GM06990 (cell line): ENCODE measurements at regions not wholly inside any gene's neighbourhood (a gene's known extent, or its start where the extent isn't known, plus 50 kb on each side); places are given as distances from the start of the nearest gene placed in this dataset.

Source experiments
- DNase-seq: peaks from one replicate; pipeline ENCODE4 v3.0.0-alpha.2; 2011; ENCODE audit not compliant: insufficient read length; ENCODE audit errors: extremely low read depth
- H3K27me3 ChIP-seq: replicated peaks from 2 replicates; pipeline ENCODE4 v1.6.0; 2011; ENCODE audit warnings: low read length; ENCODE audit not compliant: control insufficient read depth, insufficient read depth
- H3K36me3 ChIP-seq: 2 replicates; pipeline ENCODE4 v1.5.1; 2011; ENCODE audit warnings: low read length; ENCODE audit not compliant: control insufficient read depth, insufficient read depth
- H3K4me3 ChIP-seq: replicated peaks from 2 replicates; pipeline ENCODE4 v1.5.1; 2011; ENCODE audit warnings: low read depth, mild to moderate bottlenecking, control low read depth, low read length
- CTCF ChIP-seq: IDR thresholded peaks from 2 replicates; pipeline ENCODE4 v1.5.1; 2011; ENCODE audit warnings: low read length, control low read depth, mild to moderate bottlenecking, inconsistent platforms; ENCODE audit not compliant: insufficient read depth, poor library complexity, severe bottlenecking

- no peak overlapping the region for H3K4me3 ChIP-seq
- no peak for DNase-seq
- no peaks in the 10 kb centered on the region for H3K36me3 ChIP-seq
- no peak for TF ChIP-seq CTCF
- no peaks in the 10 kb centered on the region for H3K27me3 ChIP-seq
Observed at GRCh38 chr10:10927608-10928007, 90.1 kb upstream of the CELF2 start.

- no peak for DNase-seq
- H3K36me3 ChIP-seq = no peaks in the 10 kb centered on the region
- H3K27me3 ChIP-seq = no peaks in the 10 kb centered on the region
- peak; percentile 12 for TF ChIP-seq CTCF
- H3K4me3 ChIP-seq = no peak overlapping the region
Observed at GRCh38 chr10:10930979-10931743, 86.5 kb upstream of the CELF2 start.

GRCh38 chr10:10935032-10935431 lies 82.6 kb upstream of the CELF2 start:
- no peak overlapping the region for H3K4me3 ChIP-seq
- H3K36me3 ChIP-seq = no peaks in the 10 kb centered on the region
- TF ChIP-seq CTCF = no peak
- no peaks in the 10 kb centered on the region for H3K27me3 ChIP-seq
- DNase-seq = no peak

- Histone ChIP-seq H3K4me3 (no peak overlapping the region), H3K27me3 (no peaks in the 10 kb centered on the region), H3K36me3 (no peaks in the 10 kb centered on the region)
- TF ChIP-seq CTCF = no peak
- no peak for DNase-seq
Observed at GRCh38 chr10:10938676-10939075, 79.0 kb upstream of the CELF2 start.

- Histone ChIP-seq H3K27me3 (no peaks in the 10 kb centered on the region), H3K4me3 (no peak overlapping the region), H3K36me3 (no peaks in the 10 kb centered on the region)
- TF ChIP-seq CTCF = no peak
- no peak for DNase-seq
Observed at GRCh38 chr10:10941127-10941730, 76.4 kb upstream of the CELF2 start.
